GM12874 (cell line): ENCODE measurements at regions not wholly inside any gene's neighbourhood (a gene's known extent, or its start where the extent isn't known, plus 50 kb on each side); places are given as distances from the start of the nearest gene placed in this dataset.

Source experiments
- TF ChIP-seq, protein P1 (sequence below): IDR thresholded peaks from 2 replicates; pipeline ENCODE4 v1.5.1; 2011; ENCODE audit warnings: low read depth, mild to moderate bottlenecking, control low read depth, low read length, moderate library complexity; ENCODE audit not compliant: insufficient read depth

DNA sequence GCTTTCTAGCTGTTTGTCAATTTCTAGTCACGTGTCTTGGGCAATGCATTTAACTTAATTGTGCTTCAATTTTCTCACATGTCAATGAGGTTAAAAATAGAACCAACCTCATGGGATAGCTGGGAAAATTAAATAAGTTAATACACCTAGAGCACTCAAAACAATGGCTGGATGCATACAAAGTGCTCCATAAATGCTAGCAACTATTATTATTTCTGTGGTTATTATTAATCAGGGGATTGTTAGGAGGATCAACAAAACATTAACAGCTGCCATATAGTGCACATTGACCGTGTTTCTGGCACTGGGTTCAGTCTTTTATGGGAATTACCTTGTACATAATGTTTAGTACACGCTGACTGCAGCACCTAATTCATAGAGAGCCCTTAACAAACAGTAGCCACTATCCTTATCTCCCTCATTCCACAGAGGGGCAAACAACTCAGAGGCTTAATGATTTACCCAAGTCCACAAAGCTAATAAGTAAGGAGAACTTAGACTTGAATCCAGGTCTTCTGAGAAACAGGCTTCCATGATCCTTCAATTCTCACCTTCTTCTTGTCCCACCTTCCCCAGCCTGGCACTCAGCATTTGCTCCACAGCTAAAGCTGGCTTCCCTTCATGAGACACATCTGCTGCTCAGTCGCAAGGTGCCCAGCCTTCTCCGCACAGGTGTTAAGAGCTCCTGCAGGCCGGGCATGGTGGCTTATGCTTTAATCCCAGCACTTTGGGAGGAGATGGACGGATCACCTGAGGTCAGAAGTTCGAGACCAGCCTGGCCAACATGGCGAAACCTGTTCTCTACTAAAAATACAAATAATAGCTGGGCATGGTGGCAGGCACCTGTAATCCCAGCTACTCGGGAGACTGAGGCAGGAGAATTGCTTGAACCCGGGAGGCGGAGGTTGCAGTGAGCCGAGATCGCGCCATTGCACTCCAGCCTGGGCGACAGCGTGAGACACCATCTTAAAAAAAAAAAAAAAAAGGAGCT, 137.4 kb upstream of the ABCA1 start:
- TF ChIP-seq, protein P1, sequence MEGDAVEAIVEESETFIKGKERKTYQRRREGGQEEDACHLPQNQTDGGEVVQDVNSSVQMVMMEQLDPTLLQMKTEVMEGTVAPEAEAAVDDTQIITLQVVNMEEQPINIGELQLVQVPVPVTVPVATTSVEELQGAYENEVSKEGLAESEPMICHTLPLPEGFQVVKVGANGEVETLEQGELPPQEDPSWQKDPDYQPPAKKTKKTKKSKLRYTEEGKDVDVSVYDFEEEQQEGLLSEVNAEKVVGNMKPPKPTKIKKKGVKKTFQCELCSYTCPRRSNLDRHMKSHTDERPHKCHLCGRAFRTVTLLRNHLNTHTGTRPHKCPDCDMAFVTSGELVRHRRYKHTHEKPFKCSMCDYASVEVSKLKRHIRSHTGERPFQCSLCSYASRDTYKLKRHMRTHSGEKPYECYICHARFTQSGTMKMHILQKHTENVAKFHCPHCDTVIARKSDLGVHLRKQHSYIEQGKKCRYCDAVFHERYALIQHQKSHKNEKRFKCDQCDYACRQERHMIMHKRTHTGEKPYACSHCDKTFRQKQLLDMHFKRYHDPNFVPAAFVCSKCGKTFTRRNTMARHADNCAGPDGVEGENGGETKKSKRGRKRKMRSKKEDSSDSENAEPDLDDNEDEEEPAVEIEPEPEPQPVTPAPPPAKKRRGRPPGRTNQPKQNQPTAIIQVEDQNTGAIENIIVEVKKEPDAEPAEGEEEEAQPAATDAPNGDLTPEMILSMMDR: no peak

DNA sequence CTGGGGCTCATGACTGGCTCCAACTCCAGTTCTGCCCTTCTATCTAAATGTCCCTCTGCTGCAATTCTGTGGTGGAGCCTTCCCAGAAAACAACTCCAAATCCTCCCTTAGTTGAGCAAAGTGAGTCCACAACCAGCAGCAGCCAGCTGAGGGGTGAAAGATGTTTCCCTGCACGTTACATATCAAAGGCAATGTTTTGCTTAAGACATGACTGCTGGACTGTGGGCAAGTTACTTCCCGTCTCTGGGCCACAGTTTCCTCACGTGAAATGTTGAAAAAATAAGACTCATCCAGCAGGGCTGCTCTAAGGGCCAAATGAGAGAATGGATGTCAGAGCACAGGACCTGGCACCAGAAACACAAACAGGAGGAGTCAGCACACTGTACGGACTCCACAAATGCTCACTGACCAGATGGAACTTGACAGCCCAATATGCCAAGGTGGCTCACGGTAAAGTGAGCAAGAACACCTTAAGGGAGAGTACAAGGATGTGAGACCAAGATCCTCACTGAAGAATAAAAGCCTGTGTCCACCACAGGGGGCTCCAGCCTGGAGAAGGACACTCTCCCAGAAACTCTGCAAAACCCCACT, 138.4 kb upstream of the ABCA1 start:
- TF ChIP-seq, protein P1: no peak

DNA sequence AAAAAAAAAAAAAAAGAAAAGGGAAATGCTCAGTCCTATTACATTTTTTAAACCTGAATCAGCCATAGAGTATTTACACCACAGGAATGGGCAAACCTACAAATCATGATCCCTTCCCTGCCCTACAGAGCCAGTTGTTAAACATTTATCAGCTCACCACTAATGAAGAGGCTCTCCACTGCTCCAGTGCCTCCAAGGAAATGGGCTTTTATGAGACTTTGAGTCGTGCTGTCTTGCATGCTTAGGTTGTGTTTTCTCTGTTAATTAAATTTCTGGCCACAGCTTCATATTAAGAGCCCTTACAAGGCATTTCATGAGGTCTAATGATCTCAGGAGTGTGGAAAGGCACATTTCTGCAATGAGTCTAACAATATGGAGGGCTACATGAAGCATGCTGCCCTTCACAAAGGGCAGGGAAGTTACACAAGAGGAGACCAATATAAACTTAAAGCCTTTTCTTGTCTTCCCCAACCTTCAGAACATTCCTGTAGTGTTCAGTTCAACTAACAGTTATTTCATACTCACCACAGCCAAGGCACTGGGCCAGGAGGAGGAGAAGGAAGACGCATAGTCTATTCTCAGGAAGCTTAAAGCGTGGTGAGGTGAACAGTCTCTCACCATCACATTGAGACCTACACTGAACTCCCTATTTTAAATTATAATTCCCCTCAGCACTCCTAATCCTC, 140.1 kb upstream of the ABCA1 start:
- TF ChIP-seq, protein P1: no peak

DNA sequence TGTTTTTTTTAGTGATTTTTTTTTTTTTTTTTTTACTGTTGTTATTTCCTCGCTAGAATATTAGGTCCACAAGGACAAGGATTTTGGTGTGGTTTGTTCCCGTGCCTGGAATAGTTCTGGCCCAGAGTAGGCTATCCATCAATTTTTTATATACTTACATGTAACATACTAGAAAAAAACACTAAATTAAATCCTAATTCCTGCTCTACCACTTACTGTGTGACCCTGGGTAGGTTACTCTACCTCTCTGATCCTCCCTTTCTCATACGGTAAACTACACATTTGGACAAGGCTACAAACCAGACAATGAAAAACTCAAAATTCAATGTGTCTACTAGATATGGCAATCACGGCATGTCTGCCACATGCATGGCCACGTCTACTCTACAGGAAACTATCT, 141.3 kb upstream of the ABCA1 start:
- TF ChIP-seq, protein P1: no peak

DNA sequence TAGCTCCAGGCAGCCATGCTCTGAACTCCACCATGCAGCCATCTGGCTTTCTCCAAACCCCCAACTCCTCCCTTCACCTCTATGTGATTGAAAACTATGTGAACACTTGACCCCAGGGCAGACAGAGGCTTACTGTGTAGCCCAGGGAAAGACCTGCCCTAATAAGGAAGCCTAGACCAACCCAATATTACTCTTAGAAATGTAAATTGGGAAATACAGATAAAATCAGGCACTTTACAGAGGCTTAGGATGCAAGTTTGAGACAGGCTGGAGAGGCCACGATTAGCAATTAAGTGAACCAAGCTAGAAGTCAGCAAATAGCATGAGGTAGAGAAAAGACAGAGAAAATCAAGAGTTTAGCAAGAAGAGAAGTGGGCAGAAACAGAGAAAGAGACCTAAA, 141.7 kb upstream of the ABCA1 start:
- TF ChIP-seq, protein P1: no peak

DNA sequence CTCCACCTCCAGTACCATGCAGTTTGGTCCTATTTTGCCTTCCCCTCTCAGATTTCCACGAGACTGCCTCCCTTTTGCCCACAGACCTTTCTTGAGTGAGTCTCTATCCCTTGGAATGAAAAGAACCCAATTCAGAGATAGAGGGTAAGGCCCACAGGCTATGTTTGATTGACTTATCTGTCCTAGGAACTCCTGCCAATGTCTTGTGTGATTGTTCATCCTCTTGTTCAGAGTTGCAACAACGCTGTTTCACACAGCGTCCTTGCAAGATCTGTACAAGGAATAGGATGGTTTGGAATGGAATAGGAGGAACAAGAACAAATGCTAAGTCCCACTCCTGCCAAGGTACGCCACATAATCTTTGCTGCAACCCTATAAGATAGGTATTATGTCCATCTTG, 142.2 kb upstream of the ABCA1 start:
- TF ChIP-seq, protein P1: no peak

DNA sequence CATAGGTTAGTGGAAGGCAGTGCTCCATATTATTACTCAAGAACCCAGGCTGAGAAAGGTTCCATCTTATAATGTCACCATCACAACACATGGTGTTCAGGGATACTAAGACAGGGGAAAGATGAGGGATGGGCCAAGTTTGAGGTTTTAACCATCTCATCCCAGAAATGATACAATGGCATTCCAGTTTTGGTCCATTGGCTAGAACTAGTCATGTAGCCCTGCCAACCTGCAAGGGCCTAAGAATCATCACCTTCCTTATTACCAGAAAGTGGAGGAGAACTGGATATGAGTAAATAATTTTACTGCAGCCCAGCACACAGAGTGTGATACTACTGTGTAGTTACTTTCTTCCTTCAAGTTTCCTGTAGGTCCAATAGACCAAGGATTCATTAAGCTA, 144.5 kb upstream of the ABCA1 start:
- TF ChIP-seq, protein P1: no peak
